GM18868 (cell line): ENCODE measurements at regions not wholly inside any gene's neighbourhood (a gene's known extent, or its start where the extent isn't known, plus 50 kb on each side); places are given as distances from the start of the nearest gene placed in this dataset.
"Not testable (repeated sequence)": the region's sequence is repeated elsewhere in the genome, so short reads cannot be mapped to it uniquely, and the experiment has no call there.

Experiments
- ATAC-seq: cut with Tn5 transposase; IDR thresholded peaks from one replicate; pipeline ENCODE4 v1.9.1; 2021; ENCODE audit warnings: mild to moderate bottlenecking, moderate library complexity; ENCODE audit not compliant: unreplicated experiment

DNA sequence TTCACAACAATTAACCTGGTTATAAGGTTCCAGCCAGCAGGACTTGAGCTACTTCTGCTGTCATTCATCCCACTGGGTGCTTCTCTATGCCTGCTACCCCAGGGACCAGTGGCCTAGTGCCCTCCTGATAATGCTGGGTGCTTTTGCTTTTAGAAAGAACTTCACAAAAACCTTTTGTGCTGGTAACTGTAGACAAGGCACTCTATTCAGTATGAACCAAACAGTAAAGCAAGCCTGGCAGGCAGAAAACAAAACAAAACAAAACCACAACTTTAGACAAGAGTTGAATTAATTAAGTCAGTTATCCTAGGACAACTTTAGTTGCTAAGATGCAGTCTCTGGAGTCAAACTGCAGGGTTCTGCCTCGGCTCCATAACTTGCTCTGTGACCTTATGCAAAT is 61.9 kb upstream of the ADGRL2 start:
- no peak for ATAC-seq

DNA sequence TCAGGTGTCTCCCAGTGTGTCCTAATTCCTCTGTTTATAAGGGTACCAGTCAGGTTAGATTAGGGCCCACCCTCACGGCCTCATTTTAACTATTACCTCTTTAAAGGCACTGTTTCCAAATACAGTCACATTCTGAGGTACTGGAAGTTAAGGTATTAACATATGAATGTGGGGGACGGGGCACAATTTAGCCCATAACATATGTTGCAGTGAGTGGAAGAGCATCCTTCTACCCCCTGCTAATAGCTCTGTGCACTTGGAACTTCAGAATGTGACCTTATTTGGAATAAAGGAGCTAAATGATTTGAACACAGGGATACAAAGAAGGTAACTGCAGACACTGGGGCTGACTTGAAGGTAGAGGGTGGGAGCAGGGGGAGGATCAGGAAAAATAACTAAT is 67.3 kb upstream of the ADGRL2 start:
- ATAC-seq, result no peak

DNA sequence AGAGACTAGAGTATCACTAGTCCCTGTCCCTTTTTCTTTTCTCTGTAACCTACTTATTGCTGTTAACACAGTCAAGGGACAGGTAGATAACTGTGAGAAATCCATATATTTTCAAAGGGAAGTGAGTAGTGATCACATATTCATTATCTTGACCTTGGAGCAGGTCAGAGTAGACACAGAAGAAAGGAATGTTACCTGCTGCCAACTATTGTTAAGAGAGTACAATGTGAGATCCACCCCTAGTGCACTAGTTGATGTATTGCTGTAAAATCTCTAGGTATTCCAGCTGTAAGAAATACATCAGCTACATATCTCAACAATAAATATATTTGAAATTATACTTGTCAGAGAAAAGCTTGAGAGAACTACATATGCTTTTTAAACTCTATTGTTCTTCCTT is 68.7 kb upstream of the ADGRL2 start:
- no peak for ATAC-seq

DNA sequence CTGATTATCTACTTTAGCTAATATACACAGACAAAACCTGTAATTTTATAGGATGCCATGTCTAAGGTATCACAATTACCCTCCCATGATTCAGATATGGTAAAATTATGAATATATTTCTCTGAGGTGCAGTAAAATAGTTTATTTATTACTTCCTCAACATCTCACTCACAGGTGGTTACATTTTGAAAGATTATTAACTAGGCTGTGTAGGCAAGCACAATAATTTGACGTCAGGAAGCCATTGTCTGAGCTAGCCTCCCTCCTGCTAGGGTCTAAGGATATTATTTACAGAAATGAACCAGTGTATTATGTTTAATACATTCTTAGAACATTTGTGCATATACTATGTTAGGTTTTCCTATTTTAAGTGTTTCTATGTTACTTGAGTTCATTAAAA is 69.9 kb upstream of the ADGRL2 start:
- ATAC-seq, result no peak

DNA sequence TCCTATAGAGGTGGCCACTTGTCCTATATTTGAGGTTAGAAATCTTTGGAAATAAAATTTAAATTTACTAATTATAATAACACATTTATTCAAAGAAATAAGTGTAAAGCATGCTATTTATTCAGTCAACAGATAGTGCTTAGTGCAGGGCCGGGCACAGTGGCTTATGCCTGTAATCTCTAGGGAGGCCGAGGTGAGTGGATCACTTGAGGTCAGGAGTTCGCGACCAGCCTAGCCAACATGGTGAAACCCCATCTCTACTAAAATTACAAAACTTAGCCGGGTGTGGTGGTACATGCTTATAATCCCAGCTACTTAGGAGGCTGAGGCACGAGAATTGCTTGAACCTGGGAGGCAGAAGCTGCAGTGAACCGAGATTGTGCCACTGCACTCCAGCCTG is 70.4 kb upstream of the ADGRL2 start:
- not testable (repeated sequence) for ATAC-seq

DNA sequence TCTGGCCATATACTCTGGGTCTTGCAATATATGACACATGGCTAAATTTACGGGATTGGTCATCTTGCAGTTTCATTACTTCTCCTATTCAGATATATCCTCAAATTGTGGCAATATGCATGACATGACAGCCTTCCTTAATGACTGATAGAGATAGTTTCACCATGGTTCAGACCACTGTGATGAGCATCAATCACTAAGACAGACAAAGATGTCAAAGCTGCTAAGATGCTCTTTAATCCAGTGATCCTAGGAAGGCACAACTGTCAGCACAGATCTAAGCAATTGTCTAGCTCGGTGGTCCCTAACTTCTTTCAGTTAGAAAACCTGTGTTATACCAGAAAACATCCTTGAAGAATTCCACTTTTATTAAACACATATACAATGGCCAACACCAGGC is 70.9 kb upstream of the ADGRL2 start:
- ATAC-seq, result no peak

DNA sequence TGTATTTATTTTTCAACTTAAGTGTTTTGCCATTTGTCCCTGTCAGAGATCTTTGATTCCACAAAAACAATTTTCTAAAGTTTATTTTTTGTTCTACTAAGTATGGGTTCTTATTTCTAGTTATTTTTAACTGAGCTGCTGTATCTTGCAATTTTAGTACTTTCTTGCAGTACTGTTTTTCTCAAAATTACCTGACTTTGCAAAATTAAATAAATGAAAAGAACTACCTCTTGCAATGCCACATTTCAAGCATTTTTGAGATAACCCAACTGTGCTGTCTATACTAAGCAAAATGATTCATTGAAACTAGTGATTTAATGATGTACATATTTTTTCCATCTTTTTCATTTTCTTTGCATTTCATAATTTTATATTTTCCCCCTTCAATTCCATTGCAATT is 71.5 kb upstream of the ADGRL2 start:
- no peak for ATAC-seq

DNA sequence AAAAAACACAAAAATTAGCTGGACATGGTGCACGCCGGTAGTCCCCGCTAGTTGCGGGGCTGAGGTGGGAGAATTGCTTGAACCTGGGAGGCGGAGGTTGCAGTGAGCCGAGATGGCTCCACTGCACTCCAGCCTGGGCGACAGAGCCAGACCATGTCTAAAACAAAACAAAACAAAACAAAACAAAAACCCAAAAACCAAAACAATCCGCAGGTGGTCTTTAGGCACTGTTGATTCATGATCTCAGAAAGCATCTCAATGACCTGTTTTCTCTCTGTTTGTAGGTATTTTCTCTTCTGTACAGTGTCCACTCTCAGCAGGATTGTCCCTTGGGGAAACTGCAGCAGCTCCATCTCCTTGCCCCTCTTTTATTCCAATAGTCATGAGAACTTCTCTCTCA is 74.9 kb upstream of the ADGRL2 start:
- ATAC-seq, result no peak

DNA sequence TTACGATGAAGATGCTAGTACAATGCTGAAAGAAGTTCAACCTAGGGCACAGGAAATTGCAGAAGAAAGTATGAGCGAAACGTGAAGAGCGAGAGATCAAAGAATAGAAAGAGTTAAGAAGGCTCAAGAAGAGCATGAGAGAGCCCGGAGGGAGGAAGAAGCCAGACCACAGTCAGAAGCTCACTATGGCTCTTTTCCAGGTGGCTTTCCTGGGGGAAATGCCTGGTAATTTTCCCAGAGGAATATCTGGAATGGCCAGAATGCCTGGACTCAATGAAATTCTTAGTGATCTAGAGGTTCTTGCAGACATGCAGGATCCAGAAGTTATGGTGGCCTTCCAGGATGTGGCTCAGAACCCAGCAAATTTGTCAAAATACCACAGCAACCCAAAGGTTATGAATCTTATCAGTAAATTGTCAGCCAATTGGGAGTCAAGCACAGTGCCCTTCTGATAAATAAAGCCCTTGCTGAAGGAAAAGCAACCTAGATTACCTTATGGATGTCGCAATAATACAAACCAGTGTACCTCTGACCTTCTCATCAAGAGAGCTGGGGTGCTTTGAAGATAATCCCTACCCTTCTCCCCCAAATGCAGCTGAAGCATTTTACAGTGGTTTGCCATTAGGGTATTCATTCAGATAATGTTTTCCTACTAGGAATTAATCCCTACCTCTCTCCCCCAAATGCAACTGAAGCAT is 78.0 kb upstream of the ADGRL2 start:
- not testable (repeated sequence) for ATAC-seq

DNA sequence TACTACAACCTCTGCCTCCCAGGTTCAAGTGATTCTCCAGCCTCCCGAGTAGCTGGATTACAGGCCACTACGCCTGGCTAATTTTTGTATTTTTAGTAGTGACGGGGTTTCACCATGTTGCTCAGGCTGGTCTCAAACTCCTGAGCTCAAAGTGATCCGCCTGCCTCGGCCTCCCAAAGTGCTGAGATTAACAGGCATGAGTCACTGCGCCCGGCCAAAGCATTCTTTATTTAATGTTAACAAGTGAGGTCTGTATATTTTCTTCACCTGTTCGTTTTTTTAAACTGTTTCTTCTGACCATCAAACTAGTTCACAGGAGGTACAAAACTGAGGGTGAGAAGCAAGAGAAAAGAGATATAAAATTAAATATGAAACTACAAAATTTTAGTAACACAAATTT is 80.5 kb upstream of the ADGRL2 start:
- ATAC-seq, result not testable (repeated sequence)

DNA sequence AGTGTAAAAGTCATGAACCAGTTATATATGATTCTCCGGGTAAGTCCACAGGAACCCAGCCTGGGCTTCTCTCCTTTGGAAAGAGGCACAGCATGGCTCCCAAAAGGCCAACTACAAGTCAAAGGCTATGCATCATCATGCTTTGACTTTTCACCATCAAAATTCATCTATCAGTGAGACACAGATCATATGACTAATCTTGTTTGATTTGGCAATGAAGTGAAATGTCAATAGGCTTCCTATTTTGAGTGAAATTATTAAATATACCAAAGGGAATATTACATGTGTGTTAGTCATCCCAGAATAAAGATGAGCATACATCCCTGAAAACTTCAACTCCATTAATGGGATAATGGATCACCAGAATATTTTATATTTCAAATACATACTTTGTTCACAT is 83.5 kb upstream of the ADGRL2 start:
- ATAC-seq, result no peak

DNA sequence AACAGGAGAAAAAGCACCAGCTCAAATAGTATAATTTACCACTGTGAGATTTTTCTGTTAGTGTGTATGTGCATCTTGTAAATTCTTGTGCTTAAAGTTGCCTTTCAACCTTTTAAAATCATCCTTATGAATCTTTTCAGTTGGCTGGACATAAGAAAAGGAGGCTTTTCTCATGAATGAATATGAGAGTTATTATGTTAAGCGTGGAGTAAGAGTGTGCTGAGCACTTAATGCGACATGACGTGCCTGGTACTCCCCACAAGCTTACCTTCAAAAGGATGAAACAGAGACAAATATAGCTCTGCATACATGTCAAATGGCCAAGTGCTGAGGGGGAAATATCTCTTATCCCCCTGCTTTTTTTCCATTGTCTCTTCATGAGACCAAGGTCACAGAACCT is 85.3 kb upstream of the ADGRL2 start:
- ATAC-seq, result no peak

DNA sequence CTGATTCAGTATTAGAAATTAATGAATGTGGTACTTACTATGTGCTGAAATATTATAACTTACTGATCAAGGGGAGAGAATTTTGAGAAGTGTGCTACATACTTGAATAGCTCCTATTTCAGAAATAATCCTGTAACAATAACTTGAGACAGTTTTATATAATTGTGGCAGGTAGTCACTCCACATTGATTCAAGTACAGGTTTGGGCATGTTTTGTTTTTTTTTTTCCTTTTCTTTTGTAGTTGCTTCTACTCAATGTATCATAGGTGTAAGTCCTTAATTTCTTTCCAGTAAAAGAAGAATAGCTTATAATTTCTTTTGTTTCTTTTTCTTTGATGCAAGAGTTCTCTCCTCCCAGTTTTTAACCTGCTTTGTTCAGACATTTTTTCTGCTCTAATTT is 86.1 kb upstream of the ADGRL2 start:
- ATAC-seq, result no peak

DNA sequence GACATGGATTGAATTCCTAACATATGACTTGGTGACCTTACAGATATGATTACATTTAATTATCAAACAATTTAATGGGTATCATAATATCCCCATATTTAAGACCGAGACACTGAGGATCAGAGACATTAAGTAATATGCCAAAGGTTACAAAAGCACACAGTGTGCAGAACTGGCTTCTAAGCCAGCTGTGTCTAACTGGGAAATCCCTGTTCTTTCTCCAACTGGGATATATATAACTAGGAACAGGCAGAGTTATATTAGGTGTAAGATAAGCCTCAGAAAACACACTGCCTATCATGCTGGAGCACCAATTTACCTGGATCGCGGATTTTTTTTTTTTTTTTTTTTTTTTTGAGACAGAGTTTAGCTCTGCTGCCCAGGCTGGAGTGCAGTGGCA is 88.3 kb upstream of the ADGRL2 start:
- ATAC-seq, result no peak

DNA sequence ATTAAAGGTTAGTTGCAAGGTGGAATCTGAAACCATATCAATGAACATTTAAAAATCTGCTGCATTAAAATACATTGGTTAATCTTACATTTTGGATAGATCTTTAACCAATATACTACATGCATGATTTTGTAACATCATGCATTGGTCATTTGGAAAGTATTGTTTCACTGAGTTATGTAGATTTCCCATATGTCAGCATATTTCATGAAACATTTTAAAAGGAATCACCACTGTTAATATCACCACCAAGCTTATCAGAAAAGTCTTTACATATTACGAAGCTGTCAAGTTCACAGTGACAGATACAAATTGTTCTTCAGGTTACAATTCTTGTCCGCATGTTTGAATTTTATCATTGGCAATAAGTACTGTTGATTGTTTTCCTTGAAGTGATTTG is 89.9 kb upstream of the ADGRL2 start:
- ATAC-seq, result no peak

DNA sequence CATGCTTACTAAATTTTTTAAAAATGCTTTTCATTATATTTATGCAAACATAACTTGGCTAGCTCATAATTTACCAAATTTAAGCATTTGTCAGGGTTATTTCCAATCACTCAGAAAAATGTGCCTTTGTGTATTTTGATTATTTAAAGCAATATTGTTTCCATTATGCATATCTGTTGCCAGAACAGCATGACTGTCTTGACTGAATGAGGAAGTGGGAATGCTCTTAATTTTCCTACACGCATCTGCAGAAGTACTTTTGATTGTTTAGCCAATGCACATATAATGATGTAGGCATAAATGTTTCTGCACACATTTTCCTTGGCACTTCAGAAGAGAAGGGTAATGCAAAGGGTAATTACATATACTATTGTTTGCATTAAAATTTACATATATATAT is 92.5 kb upstream of the ADGRL2 start:
- no peak for ATAC-seq

DNA sequence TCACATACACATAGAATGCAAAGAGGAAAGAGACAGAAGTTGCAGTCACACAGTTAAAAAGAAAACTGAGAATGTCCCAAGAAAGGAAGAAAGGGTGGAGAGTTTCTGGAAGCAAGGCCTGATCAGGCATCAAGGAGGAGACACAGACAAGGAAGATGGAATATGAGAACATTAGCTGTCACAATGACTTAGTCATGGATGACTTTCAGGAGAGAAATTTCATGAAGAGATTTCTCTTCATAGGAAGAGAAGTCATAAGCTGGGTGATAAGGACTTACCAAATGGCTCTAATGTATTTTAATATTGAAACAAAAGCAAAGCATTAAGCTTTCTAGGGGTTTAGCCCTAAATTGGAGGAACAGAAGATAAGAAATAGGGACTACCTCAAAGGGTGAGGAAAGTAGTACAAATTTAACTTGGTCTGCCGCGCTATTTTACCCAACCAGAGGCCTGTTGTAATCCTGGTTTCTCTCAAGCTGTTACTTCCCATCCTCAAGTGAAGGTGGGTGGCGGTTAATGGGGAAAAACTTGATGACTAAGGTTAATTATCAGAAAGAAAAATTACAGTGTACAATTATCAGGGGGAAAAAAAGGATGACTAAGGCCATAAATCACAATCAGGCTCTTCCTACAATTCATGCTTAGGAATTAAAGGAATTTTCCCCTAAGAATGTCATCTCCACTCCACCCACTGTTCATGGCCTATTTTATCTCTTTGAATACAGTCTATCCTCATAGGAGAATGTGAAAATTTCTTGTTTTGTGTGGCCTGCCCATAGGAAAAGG is 93.9 kb upstream of the ADGRL2 start:
- no peak for ATAC-seq

DNA sequence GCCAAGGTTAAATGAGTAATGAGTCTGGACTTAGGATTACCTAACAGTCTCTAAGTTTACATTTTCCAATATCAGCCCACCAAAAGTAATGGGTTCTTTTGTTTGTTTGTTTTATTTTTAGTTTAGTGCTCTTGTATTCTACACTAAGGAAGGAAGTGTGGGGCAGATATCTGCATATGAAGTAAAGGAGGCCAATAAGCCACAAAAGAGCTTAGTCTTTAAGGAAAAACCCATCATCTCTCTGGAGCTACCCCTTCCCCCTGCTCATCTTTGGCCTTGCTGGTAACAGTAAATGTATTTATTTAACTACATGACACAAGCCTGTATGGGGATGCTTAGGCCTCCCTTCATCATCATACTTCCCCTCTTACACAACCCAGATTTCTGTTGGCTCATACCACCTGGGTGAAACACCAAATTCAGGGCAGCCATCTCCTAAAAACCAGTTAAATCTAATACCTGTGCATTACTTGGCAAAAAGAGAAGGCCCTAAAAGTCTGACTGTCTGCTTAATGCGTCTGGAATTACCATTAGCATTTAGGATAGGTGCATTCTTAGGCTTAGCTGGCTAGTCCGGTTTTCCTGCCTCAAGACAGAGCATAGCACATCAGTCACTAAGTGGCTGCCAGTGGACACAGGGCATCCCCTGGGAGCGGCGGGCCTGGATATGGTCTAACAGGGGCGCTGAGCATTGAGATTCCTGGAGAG is 96.8 kb upstream of the ADGRL2 start:
- ATAC-seq, result no peak

DNA sequence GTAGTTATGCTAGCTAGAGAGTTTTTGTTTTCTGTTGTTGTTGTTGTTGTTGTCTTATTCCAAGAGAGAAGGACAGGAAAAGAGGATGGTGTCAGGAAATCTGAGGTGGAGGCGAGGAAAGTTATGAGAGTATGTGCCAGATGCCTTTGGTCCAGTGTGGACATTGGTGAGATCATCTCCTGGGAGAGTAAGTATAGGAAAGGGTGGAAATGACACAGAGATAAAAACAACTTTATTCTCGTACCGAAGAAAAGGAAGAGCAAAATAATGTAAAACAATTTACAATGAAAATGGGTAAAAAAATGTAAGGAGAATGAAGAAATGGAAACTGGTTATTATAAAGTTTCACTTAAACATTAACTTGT is 97.4 kb upstream of the ADGRL2 start:
- ATAC-seq, result no peak

DNA sequence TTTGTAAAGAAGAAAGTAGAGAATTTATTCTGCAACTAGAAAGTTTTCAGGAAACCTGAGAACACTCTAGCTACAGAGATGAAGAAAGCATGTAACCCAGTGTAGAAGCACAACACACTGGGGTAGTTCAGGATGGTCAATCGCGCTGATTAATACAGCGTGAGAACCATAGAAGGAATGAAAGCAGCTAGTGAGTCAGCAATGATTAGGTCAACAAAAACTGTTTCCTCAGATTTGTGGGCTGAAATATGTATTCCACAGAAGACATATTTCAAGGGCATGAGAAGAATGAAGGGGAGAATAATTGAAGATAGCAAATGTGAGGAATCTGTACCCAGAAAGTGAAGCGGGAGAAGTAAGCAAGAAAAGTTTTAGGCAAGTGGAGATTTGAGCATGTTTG is 97.8 kb upstream of the ADGRL2 start:
- ATAC-seq, result no peak

DNA sequence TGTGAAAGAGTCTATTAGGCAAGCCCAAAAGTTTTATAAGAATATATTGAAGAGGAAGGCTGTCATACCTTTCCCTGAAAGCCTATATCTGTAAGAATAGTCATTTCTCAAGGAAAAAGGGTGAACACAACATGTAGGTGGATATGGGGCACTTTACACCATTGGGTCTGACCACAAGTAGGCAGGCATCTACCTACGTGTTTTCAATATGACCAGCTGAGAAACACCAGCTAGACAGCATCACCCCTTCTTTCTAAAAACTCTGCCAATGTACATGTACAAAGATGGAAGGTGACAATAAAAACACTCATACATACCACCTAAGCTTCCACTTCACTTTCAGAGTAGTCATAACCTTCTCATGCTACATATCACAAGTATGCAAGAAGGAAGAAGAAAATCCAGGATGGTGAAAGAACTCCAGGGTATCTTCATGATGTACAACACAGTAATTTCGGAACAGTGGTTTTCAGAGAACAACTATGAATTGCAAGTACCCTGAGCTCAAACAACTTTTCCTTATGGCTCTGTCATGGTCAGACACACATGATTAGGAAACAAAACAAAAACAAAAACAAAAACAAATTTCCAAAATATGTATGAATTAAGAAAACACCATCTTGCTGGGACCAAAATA is 98.5 kb upstream of the ADGRL2 start:
- no peak for ATAC-seq
